ENCODE measurements at regions not wholly inside any gene's neighbourhood (a gene's known extent, or its start where the extent isn't known, plus 50 kb on each side); places are given as distances from the start of the nearest gene placed in this dataset.
"Not testable (repeated sequence)": the region's sequence is repeated elsewhere in the genome, so short reads cannot be mapped to it uniquely, and the experiment has no call there.

- no peak for DNase-seq
Observed at GRCh38 chr11:134976551-134976950, 564.5 kb upstream of the B3GAT1 start.

- no peak for DNase-seq
Observed at GRCh38 chr11:134975866-134976376, 563.9 kb upstream of the B3GAT1 start.

GRCh38 chr11:134973801-134974200 is 561.8 kb upstream of the B3GAT1 start:
- no peak for DNase-seq

- DNase-seq, result no peak
Observed at GRCh38 chr11:134971381-134971780, 559.3 kb upstream of the B3GAT1 start.

GRCh38 chr11:134967746-134968145 is 555.7 kb upstream of the B3GAT1 start:
- DNase-seq, result no peak

- DNase-seq, result not testable (repeated sequence)
Observed at GRCh38 chr11:134961386-134961785, 549.3 kb upstream of the B3GAT1 start.

- no peak for DNase-seq
Observed at GRCh38 chr11:134958870-134959269, 546.8 kb upstream of the B3GAT1 start.

- DNase-seq, result no peak
Observed at GRCh38 chr11:134958336-134958640, 546.2 kb upstream of the B3GAT1 start.

- DNase-seq, result no peak
Observed at GRCh38 chr11:134957540-134958335, 545.7 kb upstream of the B3GAT1 start.

GRCh38 chr11:134956450-134957210 is 544.6 kb upstream of the B3GAT1 start:
- DNase-seq, result no peak

GRCh38 chr11:134955970-134956369 is 543.9 kb upstream of the B3GAT1 start:
- not testable (repeated sequence) for DNase-seq

GRCh38 chr11:134955281-134955680 is 543.2 kb upstream of the B3GAT1 start:
- no peak for DNase-seq

GRCh38 chr11:134954456-134954855 is 542.4 kb upstream of the B3GAT1 start:
- not testable (repeated sequence) for DNase-seq

- DNase-seq, result not testable (repeated sequence)
Observed at GRCh38 chr11:134953417-134953970, 541.5 kb upstream of the B3GAT1 start.

GRCh38 chr11:134951305-134951700 is 539.3 kb upstream of the B3GAT1 start:
- no peak for DNase-seq

GRCh38 chr11:134950692-134951304 is 538.8 kb upstream of the B3GAT1 start:
- no peak for DNase-seq

- DNase-seq, result no peak
Observed at GRCh38 chr11:134949121-134950090, 537.4 kb upstream of the B3GAT1 start.

GRCh38 chr11:134947556-134947955 is 535.5 kb upstream of the B3GAT1 start:
- DNase-seq, result no peak

GRCh38 chr11:134945993-134946392 is 534.0 kb upstream of the B3GAT1 start:
- no peak for DNase-seq

GRCh38 chr11:134944986-134945385 is 532.9 kb upstream of the B3GAT1 start:
- no peak for DNase-seq

GRCh38 chr11:134944131-134944530 is 532.1 kb upstream of the B3GAT1 start:
- no peak for DNase-seq

- no peak for DNase-seq
Observed at GRCh38 chr11:134943544-134943943, 531.5 kb upstream of the B3GAT1 start.

All from NCI-H774 (cell line).